HG02840 (cell line): ENCODE measurements at regions not wholly inside any gene's neighbourhood (a gene's known extent, or its start where the extent isn't known, plus 50 kb on each side); places are given as distances from the start of the nearest gene placed in this dataset.
"Not testable (repeated sequence)": the region's sequence is repeated elsewhere in the genome, so short reads cannot be mapped to it uniquely, and the experiment has no call there.

Source experiments
- ATAC-seq: cut with Tn5 transposase; IDR thresholded peaks from one replicate; pipeline ENCODE4 v1.9.1; 2021; ENCODE audit warnings: mild to moderate bottlenecking, moderate library complexity, moderate number of reproducible peaks; ENCODE audit not compliant: unreplicated experiment, low FRiP score

GRCh38 chr6:92011681-92012245, 1407.6 kb downstream of the EPHA7 start:
- no peak for ATAC-seq

GRCh38 chr6:92008757-92009502, 1410.4 kb downstream of the EPHA7 start:
- no peak for ATAC-seq

- ATAC-seq: no peak
Measured at GRCh38 chr6:92000112-92000511, 1413.2 kb upstream of the MAP3K7 start.

GRCh38 chr6:91994787-91995186, 1407.9 kb upstream of the MAP3K7 start:
- ATAC-seq: no peak

- ATAC-seq: no peak
Measured at GRCh38 chr6:91982559-91982958, 1395.7 kb upstream of the MAP3K7 start.

GRCh38 chr6:91976797-91977196, 1389.9 kb upstream of the MAP3K7 start:
- ATAC-seq: no peak

GRCh38 chr6:91970700-91971099, 1383.8 kb upstream of the MAP3K7 start:
- no peak for ATAC-seq

GRCh38 chr6:91965872-91966271, 1379.0 kb upstream of the MAP3K7 start:
- ATAC-seq: no peak

- no peak for ATAC-seq
Measured at GRCh38 chr6:91961671-91962070, 1374.8 kb upstream of the MAP3K7 start.

GRCh38 chr6:91961236-91961635, 1374.4 kb upstream of the MAP3K7 start:
- ATAC-seq: no peak

- ATAC-seq: no peak
Measured at GRCh38 chr6:91941838-91942237, 1355.0 kb upstream of the MAP3K7 start.

GRCh38 chr6:91940801-91941200, 1353.9 kb upstream of the MAP3K7 start:
- ATAC-seq: no peak

GRCh38 chr6:91926827-91927226, 1340.0 kb upstream of the MAP3K7 start:
- no peak for ATAC-seq

GRCh38 chr6:91926361-91926760, 1339.5 kb upstream of the MAP3K7 start:
- ATAC-seq: no peak

GRCh38 chr6:91911945-91912344, 1325.1 kb upstream of the MAP3K7 start:
- ATAC-seq: no peak

- ATAC-seq: no peak
Measured at GRCh38 chr6:91904586-91905164, 1317.8 kb upstream of the MAP3K7 start.

- no peak for ATAC-seq
Measured at GRCh38 chr6:91895599-91896285, 1308.9 kb upstream of the MAP3K7 start.

- ATAC-seq: no peak
Measured at GRCh38 chr6:91886183-91886795, 1299.4 kb upstream of the MAP3K7 start.

- not testable (repeated sequence) for ATAC-seq
Measured at GRCh38 chr6:91881791-91882190, 1294.9 kb upstream of the MAP3K7 start.

- ATAC-seq: no peak
Measured at GRCh38 chr6:91879386-91879995, 1292.6 kb upstream of the MAP3K7 start.

- no peak for ATAC-seq
Measured at GRCh38 chr6:91877994-91878393, 1291.1 kb upstream of the MAP3K7 start.
